Breast epithelium (tissue), 4 donors: ENCODE measurements at regions not wholly inside any gene's neighbourhood (a gene's known extent, or its start where the extent isn't known, plus 50 kb on each side); places are given as distances from the start of the nearest gene placed in this dataset.

Experiments used
- DNase-seq, 2 donors: peaks; one replicate each; pipeline ENCODE4 v3.0.0-alpha.2; 2019; ENCODE audit warnings: low spot score in 2 of 2
- H3K27ac ChIP-seq, 2 donors: fragments of 200-600 bp; sonication (generic) in 1 of 2; one replicate each; pipeline ENCODE4 v1.5.1; 2016 to 2019; ENCODE audit warnings: mild to moderate bottlenecking in 1 of 2
- H3K27me3 ChIP-seq, 2 donors: fragments of 200-600 bp; sonication (generic) in 1 of 2; one replicate each; pipeline versions ENCODE4 v1.5.1 to v1.6.0; 2017 to 2019; ENCODE audit warnings: control low read depth in 1 of 2, mild to moderate bottlenecking in 1 of 2
- H3K36me3 ChIP-seq: fragments of 200-600 bp; one replicate; pipeline ENCODE4 v1.5.1; 2019
- H3K4me1 ChIP-seq, 2 donors: fragments of 200-600 bp; sonication (generic); one replicate each; pipeline ENCODE4 v1.5.1; 2016 to 2019; ENCODE audit warnings: control low read depth in 1 of 2
- H3K4me3 ChIP-seq, 3 donors: fragments of 200-600 bp; sonication (generic); 1 replicate in 2 of 3; 2 replicates in 1 of 3; pipeline ENCODE4 v1.5.1; 2016 to 2019; ENCODE audit warnings: mild to moderate bottlenecking in 3 of 3, moderate library complexity in 2 of 3
- H3K9me3 ChIP-seq, 2 donors: fragments of 200-600 bp; sonication (generic) in 1 of 2; one replicate each; pipeline ENCODE4 v1.5.1; 2016 to 2019; ENCODE audit warnings: control low read depth in 1 of 2
- CTCF ChIP-seq, 3 donors: fragments of 450-650 bp; IDR thresholded peaks; one replicate each; pipeline ENCODE4 v1.5.1; 2016 to 2017; ENCODE audit warnings: antibody characterized with exemption in 3 of 3, mild to moderate bottlenecking in 3 of 3, moderate library complexity in 3 of 3
- POLR2A ChIP-seq: fragments of 450-650 bp; IDR thresholded peaks from one replicate; pipeline ENCODE4 v1.6.1; 2016; ENCODE audit warnings: antibody characterized with exemption, mild to moderate bottlenecking, moderate library complexity
- POLR2AphosphoS5 ChIP-seq, 3 donors: sonication (generic); formaldehyde crosslinking; IDR thresholded peaks; one replicate each; pipeline ENCODE4 v1.6.1; 2017; ENCODE audit warnings: antibody characterized with exemption in 3 of 3
- intact Hi-C: fragments of 100-400 bp; cut with DNase I; formaldehyde crosslinking; loops from one replicate; pipeline ENCODE4 v1.15.1; 2023; ENCODE audit warnings: low total_unique reads

DNA sequence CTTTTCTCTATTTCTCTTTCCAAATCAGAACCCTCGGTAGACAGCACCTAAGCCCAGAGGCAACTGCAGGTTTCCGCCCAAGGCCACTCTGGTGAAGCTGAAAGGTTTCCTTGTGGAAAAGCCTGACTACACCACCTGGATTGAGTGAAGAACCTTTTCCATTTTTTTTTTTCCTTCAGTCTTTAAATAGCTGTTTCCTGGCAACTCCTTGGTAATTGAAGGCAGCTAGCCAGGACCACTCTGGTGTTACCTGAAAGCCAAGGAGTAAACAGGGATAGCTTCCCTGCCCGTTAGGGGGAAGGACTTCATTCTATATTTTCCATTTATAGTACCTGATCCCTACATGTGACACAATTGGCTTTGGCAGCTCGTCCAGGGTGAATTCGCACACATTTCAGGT is 1238.4 kb downstream of the GRIK2 start:
- no peak for DNase-seq
- no peaks in the 10 kb centered on the region for H3K27me3 ChIP-seq
- no peaks in the 10 kb centered on the region for H3K36me3 ChIP-seq
- H3K27ac ChIP-seq, result no peak overlapping the region
- H3K4me1 ChIP-seq, result no peaks in the 10 kb centered on the region
- H3K9me3 ChIP-seq, result no peaks in the 10 kb centered on the region
- TF ChIP-seq POLR2A (no peak), POLR2AphosphoS5 (IDR thresholded peaks at IDR 0.05) (no peak), CTCF (IDR thresholded peaks at IDR 0.05) (no peak)
- no peak overlapping the region for H3K4me3 ChIP-seq
- intact Hi-C loops, result no loop called here

DNA sequence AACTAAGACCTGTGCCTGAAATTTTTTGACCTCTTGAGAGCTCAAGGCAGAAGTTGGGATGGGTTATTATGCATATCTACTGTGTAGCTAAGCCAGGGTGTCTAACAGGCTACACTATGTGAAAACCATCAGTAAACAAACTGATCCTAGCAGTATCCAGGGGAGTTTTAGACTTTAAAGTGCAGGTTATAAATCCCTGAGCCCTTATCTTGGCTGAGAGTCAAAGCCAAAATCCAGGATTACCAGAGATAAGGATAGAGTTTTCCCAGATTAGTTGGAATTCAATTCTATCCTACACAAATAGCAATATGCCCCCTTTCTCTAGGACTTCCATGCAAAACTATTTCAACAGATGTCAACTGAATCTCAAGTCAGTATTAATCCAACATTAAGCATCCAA is 1229.7 kb downstream of the GRIK2 start:
- Histone ChIP-seq H3K36me3 (no peaks in the 10 kb centered on the region), H3K4me3 (no peak overlapping the region), H3K4me1 (no peaks in the 10 kb centered on the region), H3K9me3 (no peaks in the 10 kb centered on the region), H3K27me3 (no peaks in the 10 kb centered on the region), H3K27ac (no peak overlapping the region)
- no peak for TF ChIP-seq POLR2AphosphoS5 (IDR thresholded peaks at IDR 0.05)
- no peak for TF ChIP-seq CTCF (IDR thresholded peaks at IDR 0.05)
- TF ChIP-seq POLR2A, result no peak
- no peak for DNase-seq
- intact Hi-C loops, result no loop called here

DNA sequence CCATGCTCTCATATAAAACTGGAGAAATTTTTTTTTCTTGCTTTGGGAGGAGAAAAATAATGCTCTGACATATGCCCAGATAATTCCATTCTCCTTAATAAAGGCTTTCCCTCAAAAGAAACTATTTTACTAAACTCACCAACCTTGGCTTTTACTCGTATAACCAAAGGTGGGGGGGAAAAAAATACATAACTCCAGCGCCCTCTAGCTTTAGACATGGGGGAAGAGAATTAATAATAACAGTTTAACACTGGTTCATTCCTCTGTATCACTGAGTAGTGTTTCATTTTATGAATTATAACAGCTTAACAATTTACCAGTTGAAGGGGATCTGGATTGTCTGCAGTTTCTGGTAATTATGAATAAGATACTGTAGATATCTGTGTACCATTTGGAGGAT is 1226.1 kb downstream of the GRIK2 start:
- no peak overlapping the region for H3K27ac ChIP-seq

GRCh38 chr6:102582569-102582968 is 1189.1 kb downstream of the GRIK2 start:
- no peaks in the 10 kb centered on the region for H3K4me1 ChIP-seq
- TF ChIP-seq POLR2A (no peak), POLR2AphosphoS5 (IDR thresholded peaks at IDR 0.05) (no peak), CTCF (IDR thresholded peaks at IDR 0.05) (no peak)

More for the DNA sequence above, 1226.1 kb downstream of the GRIK2 start:
- H3K27me3 ChIP-seq, result no peaks in the 10 kb centered on the region
- intact Hi-C loops, result no loop called here
- TF ChIP-seq POLR2A, result no peak
- TF ChIP-seq CTCF (IDR thresholded peaks at IDR 0.05), result no peak
- no peak for TF ChIP-seq POLR2AphosphoS5 (IDR thresholded peaks at IDR 0.05)
- H3K9me3 ChIP-seq, result no peaks in the 10 kb centered on the region
- no peaks in the 10 kb centered on the region for H3K4me1 ChIP-seq
- DNase-seq, result no peak
- no peak overlapping the region for H3K4me3 ChIP-seq
- H3K36me3 ChIP-seq, result no peaks in the 10 kb centered on the region

GRCh38 chr6:102581378-102582124 is 1188.0 kb downstream of the GRIK2 start:
- Histone ChIP-seq H3K36me3 (no peaks in the 10 kb centered on the region), H3K9me3 (peaks cover 0 to 4% of the 10 kb centered on the region in 2 donors), H3K27me3 (no peaks in the 10 kb centered on the region), H3K27ac (no peak overlapping the region), H3K4me1 (no peaks in the 10 kb centered on the region), H3K4me3 (no peak overlapping the region)
- intact Hi-C loops, result no loop called here
- TF ChIP-seq POLR2AphosphoS5 (IDR thresholded peaks at IDR 0.05) (no peak), POLR2A (no peak), CTCF (IDR thresholded peaks at IDR 0.05) (no peak)
- no peak for DNase-seq

More at GRCh38 chr6:102582569-102582968, 1189.1 kb downstream of the GRIK2 start:
- Histone ChIP-seq H3K36me3 (no peaks in the 10 kb centered on the region), H3K9me3 (peaks cover 0 to 4% of the 10 kb centered on the region in 2 donors), H3K27ac (no peak overlapping the region), H3K4me3 (no peak overlapping the region), H3K27me3 (no peaks in the 10 kb centered on the region)
- DNase-seq, result no peak
- intact Hi-C loops, result no loop called here
